HL-60/S4 (cell line): ENCODE measurements at regions not wholly inside any gene's neighbourhood (a gene's known extent, or its start where the extent isn't known, plus 50 kb on each side); places are given as distances from the start of the nearest gene placed in this dataset.
"Not testable (repeated sequence)": the region's sequence is repeated elsewhere in the genome, so short reads cannot be mapped to it uniquely, and the experiment has no call there.

ENCODE experiments used
- in situ Hi-C: fragments of 300-500 bp; cut with MboI; formaldehyde crosslinking; loops from 2 replicates; pipeline ENCODE4 v1.14.3; 2022; ENCODE audit warnings: low sequenced_read_pairs

GRCh38 chr12:131353376-131353775 is 357.5 kb upstream of the SFSWAP start:
- in situ Hi-C loops = no loop called here

GRCh38 chr12:131353826-131354225 is 357.1 kb upstream of the SFSWAP start:
- in situ Hi-C loops = no loop called here

- in situ Hi-C loops = no loop called here
Measured at GRCh38 chr12:131355361-131356245, 355.3 kb upstream of the SFSWAP start.

GRCh38 chr12:131356485-131357184 is 354.3 kb upstream of the SFSWAP start:
- in situ Hi-C loops = no loop called here

GRCh38 chr12:131357185-131357747 is 353.6 kb upstream of the SFSWAP start:
- in situ Hi-C loops = no loop called here

- in situ Hi-C loops = no loop called here
Measured at GRCh38 chr12:131357920-131358319, 353.0 kb upstream of the SFSWAP start.

GRCh38 chr12:131362291-131363211 is 348.3 kb upstream of the SFSWAP start:
- in situ Hi-C loops = no loop called here

- in situ Hi-C loops = no loop called here
Measured at GRCh38 chr12:131363393-131363792, 347.5 kb upstream of the SFSWAP start.

GRCh38 chr12:131363841-131364495 is 346.9 kb upstream of the SFSWAP start:
- in situ Hi-C loops = no loop called here

GRCh38 chr12:131364903-131365820 is 345.7 kb upstream of the SFSWAP start:
- in situ Hi-C loops = no loop called here

- in situ Hi-C loops = no loop called here
Measured at GRCh38 chr12:131365821-131366260, 345.0 kb upstream of the SFSWAP start.

GRCh38 chr12:131366261-131366871 is 344.5 kb upstream of the SFSWAP start:
- in situ Hi-C loops = no loop called here

GRCh38 chr12:131367067-131367982 is 343.6 kb upstream of the SFSWAP start:
- in situ Hi-C loops = not testable (repeated sequence)

- in situ Hi-C loops = no loop called here
Measured at GRCh38 chr12:131367983-131368667, 342.8 kb upstream of the SFSWAP start.

- in situ Hi-C loops = no loop called here
Measured at GRCh38 chr12:131368668-131369071, 342.2 kb upstream of the SFSWAP start.

- in situ Hi-C loops = no loop called here
Measured at GRCh38 chr12:131369094-131369845, 341.6 kb upstream of the SFSWAP start.
